HG02885 (cell line): ENCODE measurements at regions not wholly inside any gene's neighbourhood (a gene's known extent, or its start where the extent isn't known, plus 50 kb on each side); places are given as distances from the start of the nearest gene placed in this dataset.

ENCODE experiments used
- ATAC-seq: cut with Tn5 transposase; IDR thresholded peaks from one replicate; pipeline ENCODE4 v1.9.1; 2021; ENCODE audit warnings: mild to moderate bottlenecking; ENCODE audit not compliant: unreplicated experiment, poor library complexity

DNA sequence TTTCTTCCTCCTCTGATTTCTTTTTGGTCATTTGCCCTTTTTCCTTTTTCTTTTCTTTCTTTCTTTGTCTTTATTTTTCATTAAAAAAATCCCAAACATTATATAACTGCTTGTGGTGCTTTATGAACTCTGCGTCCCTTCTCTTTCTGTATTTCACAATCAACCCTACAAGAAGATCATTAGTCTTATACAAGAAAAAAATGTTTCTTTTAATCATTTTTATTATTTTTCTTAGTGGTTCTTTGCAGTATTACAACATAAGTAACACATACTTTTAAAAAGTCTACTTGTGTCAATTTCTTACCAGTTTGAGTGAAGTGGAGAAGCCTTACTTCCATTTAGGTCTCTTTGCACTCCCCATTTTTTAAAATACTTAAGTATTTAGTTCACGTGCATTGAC is 212.7 kb upstream of the SMC2 start:
- ATAC-seq, result no peak

GRCh38 chr9:103889989-103890388 is 204.1 kb upstream of the SMC2 start:
- ATAC-seq, result no peak

GRCh38 chr9:103894184-103894583 is 199.9 kb upstream of the SMC2 start:
- no peak for ATAC-seq

- no peak for ATAC-seq
Measured at GRCh38 chr9:103898550-103898949, 195.6 kb upstream of the SMC2 start.

DNA sequence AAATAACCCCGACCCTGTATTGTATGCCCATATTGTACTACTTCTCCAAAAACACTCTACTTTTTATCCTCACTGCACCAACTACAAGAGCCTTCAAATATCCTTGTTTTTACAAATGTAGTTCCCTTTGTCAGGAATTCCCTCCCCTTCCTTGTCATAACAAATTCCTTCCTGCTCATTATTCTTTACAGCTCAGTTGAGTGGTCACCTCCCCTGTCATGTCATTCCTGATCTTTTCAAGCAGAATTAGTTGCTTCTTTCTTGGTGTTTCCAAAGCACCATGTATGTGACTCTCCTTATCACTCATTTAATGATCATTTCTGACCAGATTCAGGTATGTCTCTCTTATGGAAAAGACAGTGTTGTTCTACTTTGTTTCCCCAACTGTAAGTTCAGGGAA is 194.2 kb upstream of the SMC2 start:
- no peak for ATAC-seq

GRCh38 chr9:103900466-103900865 is 193.6 kb upstream of the SMC2 start:
- ATAC-seq, result no peak

- peak; percentile 41 for ATAC-seq
Measured at GRCh38 chr9:103902263-103902662, 191.8 kb upstream of the SMC2 start.

DNA sequence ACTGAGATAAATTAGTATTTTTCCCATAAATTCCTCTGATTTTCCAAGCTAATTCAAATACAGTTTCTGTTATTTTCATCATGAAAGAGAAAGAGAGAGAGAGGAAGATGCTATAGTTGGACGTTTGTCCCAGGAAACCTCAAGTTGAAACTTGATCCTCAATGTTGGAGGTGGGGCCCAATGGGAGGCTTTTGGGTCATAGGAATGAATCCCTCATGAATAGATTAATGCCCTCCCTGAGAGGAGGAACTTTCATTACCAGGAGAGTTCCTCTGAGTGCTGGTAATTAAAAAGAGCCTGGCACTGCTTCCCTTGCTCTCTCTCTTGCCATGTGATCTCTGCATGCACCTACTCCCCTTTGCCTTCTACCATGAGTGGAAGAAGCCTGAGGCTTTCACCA is 189.9 kb upstream of the SMC2 start:
- ATAC-seq, result no peak

- ATAC-seq, result no peak
Measured at GRCh38 chr9:103913899-103914298, 180.2 kb upstream of the SMC2 start.

GRCh38 chr9:103919605-103920209 is 174.4 kb upstream of the SMC2 start:
- ATAC-seq, result no peak

DNA sequence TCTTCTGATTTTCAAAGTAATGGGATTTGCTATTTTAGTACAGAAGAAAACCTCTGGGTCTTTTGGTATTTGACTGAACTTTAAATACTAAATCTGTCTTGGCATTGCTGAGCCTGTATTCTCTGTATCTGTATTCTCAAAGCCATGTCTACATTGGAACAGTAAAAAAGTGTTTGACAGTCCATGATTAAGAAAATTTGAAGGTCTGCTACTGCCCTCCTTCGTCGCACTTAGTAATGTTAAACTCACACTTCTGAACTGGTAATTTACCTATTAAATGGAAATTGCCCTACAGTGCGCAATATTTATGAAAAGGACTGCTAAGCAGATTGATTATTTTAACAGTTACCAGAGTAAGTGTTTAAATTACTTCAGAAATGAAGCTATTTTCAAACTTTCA is 165.7 kb upstream of the SMC2 start:
- ATAC-seq, result no peak

- no peak for ATAC-seq
Measured at GRCh38 chr9:103941104-103941503, 153.0 kb upstream of the SMC2 start.

GRCh38 chr9:103942200-103942599 is 151.9 kb upstream of the SMC2 start:
- ATAC-seq, result no peak

- no peak for ATAC-seq
Measured at GRCh38 chr9:103942651-103943050, 151.5 kb upstream of the SMC2 start.

DNA sequence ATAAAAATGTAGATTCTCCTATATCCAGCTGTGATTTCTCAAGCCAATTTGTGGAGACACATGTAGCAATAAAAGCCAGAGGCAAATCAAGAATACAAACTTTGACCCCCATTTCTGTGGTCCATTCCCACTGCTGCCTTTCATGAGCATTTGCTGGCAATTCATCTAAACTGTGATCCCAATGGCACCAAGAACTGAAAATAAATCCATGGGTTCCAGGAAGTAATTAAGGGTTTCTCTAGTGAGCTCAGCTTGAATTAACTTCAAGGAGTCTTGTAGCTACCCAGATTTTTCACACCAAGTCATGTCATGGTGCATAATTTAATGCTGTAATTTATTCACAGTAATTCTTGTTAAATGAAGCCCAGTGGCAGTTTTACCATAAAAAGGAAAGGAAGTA is 145.0 kb upstream of the SMC2 start:
- ATAC-seq, result no peak

GRCh38 chr9:103977163-103977562 is 116.9 kb upstream of the SMC2 start:
- ATAC-seq, result no peak

GRCh38 chr9:103978396-103978795 is 115.7 kb upstream of the SMC2 start:
- no peak for ATAC-seq

DNA sequence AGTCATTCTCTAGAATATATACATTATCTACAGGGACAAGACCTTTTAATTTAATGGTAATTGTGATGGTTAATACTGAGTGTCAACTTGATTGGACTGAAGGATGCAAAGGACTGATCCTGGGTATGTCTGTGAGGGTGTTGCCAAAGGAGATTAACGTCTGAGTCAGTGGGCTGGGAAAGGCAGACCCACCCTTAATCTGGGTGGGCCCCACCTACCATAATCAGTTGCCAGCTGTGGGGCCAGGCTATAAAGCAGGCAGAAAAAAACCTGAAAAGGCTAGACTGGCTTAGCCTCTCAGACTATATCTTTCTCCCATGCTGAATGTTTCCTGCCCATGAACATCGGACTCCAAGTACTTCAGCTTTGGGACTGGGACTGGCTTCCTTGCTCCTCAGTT is 112.2 kb upstream of the SMC2 start:
- ATAC-seq, result no peak

DNA sequence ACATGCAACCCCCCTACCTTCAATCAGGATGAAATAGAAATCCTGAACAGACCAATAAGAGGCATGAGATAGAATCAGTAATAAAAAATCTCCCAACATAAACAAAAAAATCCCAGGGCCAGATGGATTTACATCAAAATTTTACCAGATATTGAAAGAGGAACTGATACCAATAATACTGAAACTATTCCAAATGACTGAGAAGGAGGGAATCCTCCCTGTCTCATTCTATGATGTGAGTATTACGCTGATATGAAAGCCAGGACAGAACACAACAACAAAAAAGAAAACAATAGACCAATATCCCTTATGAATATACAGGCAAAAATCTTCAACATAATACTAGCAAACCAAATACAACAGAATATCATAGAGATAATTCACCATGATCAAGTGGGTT is 109.0 kb upstream of the SMC2 start:
- no peak for ATAC-seq

DNA sequence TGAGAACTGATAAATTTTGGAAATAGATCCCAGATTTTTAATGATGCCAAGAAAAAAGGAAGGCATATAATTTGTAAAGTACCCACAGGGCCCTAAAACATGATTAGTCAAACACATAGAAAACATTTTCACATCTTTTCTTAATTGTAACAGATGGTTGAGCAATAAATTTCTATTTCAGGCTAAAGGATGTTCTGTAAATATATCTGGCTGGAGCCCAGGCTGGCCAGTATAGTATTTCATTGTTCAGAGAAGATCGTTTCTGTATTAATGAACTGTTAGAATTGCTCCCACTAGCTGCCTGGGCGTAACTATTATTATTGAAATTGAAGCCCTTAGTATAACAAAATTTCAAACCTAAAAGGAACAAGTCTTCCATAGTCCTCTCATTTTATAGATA is 105.3 kb upstream of the SMC2 start:
- ATAC-seq, result no peak

GRCh38 chr9:103990311-103990710 is 103.8 kb upstream of the SMC2 start:
- ATAC-seq, result peak; percentile 26

DNA sequence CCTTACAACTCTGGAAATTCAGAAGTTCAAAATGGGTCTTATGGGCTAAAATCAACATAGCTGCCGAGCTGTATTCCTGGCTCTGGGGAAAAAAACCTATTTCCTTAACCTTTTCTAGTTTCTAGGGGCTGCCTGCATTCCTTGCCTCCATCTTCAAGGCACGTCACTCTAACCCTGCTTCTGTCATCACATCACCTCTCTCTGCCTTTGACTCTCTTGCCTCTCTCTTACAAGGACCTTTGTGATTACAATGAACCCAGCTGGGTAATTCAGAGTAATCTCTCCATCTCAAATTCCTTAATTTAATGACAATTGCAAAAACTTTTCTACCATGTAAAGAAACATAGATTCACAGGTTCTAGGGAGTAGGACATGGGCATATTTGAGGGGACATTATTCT is 103.1 kb upstream of the SMC2 start:
- no peak for ATAC-seq

- ATAC-seq, result peak; percentile 72
Measured at GRCh38 chr9:103991698-103992097, 102.4 kb upstream of the SMC2 start.
